ENCODE measurements at regions not wholly inside any gene's neighbourhood (a gene's known extent, or its start where the extent isn't known, plus 50 kb on each side); places are given as distances from the start of the nearest gene placed in this dataset.

GRCh38 chr6:122033564-122034181 is 365.8 kb upstream of the HSF2 start:
- WGBS, 2 donors (ENCODE audit: low coverage in 1 of 2), result 9 to 11% methylated on average over 1 of the region's 1 CpG
- Histone ChIP-seq H3K27me3 (no peaks in the 10 kb centered on the region), H3K4me1 (peaks cover 0 to 16% (median 2%) of the 10 kb centered on the region in 3 donors), H3K27ac (peak overlapping the region in 2 of 4 donors; percentile 30 to 39), H3K9me3 (no peaks in the 10 kb centered on the region), H3K4me3 (no peak overlapping the region), H3K36me3 (no peaks in the 10 kb centered on the region)
- ATAC-seq, result peak; percentile 73
- TF ChIP-seq, protein P1, sequence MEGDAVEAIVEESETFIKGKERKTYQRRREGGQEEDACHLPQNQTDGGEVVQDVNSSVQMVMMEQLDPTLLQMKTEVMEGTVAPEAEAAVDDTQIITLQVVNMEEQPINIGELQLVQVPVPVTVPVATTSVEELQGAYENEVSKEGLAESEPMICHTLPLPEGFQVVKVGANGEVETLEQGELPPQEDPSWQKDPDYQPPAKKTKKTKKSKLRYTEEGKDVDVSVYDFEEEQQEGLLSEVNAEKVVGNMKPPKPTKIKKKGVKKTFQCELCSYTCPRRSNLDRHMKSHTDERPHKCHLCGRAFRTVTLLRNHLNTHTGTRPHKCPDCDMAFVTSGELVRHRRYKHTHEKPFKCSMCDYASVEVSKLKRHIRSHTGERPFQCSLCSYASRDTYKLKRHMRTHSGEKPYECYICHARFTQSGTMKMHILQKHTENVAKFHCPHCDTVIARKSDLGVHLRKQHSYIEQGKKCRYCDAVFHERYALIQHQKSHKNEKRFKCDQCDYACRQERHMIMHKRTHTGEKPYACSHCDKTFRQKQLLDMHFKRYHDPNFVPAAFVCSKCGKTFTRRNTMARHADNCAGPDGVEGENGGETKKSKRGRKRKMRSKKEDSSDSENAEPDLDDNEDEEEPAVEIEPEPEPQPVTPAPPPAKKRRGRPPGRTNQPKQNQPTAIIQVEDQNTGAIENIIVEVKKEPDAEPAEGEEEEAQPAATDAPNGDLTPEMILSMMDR (IDR thresholded peaks at IDR 0.05), result peak; percentile 56 to 74 (median 68)
- TF ChIP-seq POLR2AphosphoS5 (IDR thresholded peaks at IDR 0.05) (peak; percentile 38), POLR2A (IDR thresholded peaks at IDR 0.05) (no peak)

- Histone ChIP-seq H3K27me3 (no peaks in the 10 kb centered on the region), H3K9me3 (no peaks in the 10 kb centered on the region), H3K36me3 (no peaks in the 10 kb centered on the region), H3K27ac (no peak overlapping the region), H3K4me3 (no peak overlapping the region), H3K4me1 (peaks cover 0 to 22% (median 2%) of the 10 kb centered on the region in 3 donors)
- WGBS, 2 donors (ENCODE audit: low coverage in 1 of 2), result 85 to 88% methylated on average over 2 of the region's 2 CpGs
- TF ChIP-seq, protein P1 (IDR thresholded peaks at IDR 0.05), result no peak
- TF ChIP-seq POLR2A (IDR thresholded peaks at IDR 0.05) (no peak), POLR2AphosphoS5 (IDR thresholded peaks at IDR 0.05) (no peak), EP300 (IDR thresholded peaks at IDR 0.05) (no peak)
- ATAC-seq, result no peak
Measured at GRCh38 chr6:122035173-122035572, 364.3 kb upstream of the HSF2 start.

DNA sequence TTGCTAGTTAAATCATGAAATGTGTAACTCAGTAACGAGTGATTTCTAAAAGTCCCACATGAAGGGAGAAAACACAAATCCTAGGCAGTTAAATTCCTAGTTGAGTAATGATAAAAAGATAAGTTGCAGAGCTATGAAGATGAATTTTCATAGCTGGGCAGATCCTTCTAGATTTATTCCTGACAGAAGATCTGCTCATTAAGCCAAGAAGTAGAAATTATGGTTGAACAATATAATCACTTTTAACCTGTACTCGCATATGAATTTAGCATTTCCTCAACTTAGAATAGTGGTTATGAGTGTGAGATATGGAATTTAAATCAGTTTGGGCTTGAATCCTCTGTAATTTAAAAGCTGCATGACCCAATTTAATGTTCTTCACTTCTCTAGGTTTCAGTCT is 359.2 kb upstream of the HSF2 start:
- TF ChIP-seq EP300 (IDR thresholded peaks at IDR 0.05), result no peak
- no peak for TF ChIP-seq POLR2A (IDR thresholded peaks at IDR 0.05)
- TF ChIP-seq, protein P1 (IDR thresholded peaks at IDR 0.05), result no peak
- TF ChIP-seq POLR2AphosphoS5 (IDR thresholded peaks at IDR 0.05), result no peak
- Histone ChIP-seq H3K27me3 (no peaks in the 10 kb centered on the region), H3K9me3 (no peaks in the 10 kb centered on the region), H3K36me3 (no peaks in the 10 kb centered on the region), H3K4me3 (no peak overlapping the region), H3K4me1 (peaks cover 0 to 36% (median 4%) of the 10 kb centered on the region in 3 donors), H3K27ac (peak overlapping the region in 2 of 4 donors; percentile 3 to 15)
- no peak for ATAC-seq
- WGBS, 2 donors (ENCODE audit: low coverage in 1 of 2), result 16 to 48% methylated on average over 2 of the region's 2 CpGs

DNA sequence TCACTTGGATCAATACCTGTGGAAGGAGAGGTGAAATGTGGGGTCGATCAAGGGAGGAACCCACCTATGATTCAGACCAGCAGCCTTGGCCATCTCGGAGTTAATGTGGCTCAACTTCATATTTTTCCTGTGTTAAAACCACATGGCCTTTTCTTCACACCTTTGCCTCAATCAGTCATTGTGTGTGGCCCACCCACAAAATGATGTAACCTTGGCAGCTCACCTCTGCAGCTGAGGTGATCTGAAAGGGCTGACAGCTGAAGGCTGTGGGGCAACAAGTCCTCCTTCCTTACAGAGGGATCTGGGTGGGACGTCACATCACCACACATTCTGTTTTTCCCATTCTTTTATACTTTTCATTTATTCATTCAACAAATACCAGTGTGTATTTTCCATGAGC is 357.1 kb upstream of the HSF2 start:
- H3K36me3 ChIP-seq, result no peaks in the 10 kb centered on the region
- no peaks in the 10 kb centered on the region for H3K27me3 ChIP-seq
- WGBS, 2 donors (ENCODE audit: low coverage in 1 of 2), result 55 to 100% methylated on average over 2 of the region's 3 CpGs
- no peak for ATAC-seq
- TF ChIP-seq POLR2AphosphoS5 (IDR thresholded peaks at IDR 0.05), result no peak
- TF ChIP-seq, protein P1 (IDR thresholded peaks at IDR 0.05), result no peak
- no peak for TF ChIP-seq POLR2A (IDR thresholded peaks at IDR 0.05)
- TF ChIP-seq EP300 (IDR thresholded peaks at IDR 0.05), result no peak
- H3K4me1 ChIP-seq, result peaks cover 0 to 36% (median 4%) of the 10 kb centered on the region in 3 donors
- H3K9me3 ChIP-seq, result no peaks in the 10 kb centered on the region
- H3K4me3 ChIP-seq, result no peak overlapping the region
- peak overlapping the region; percentile 76 to 85 (median 76) for H3K27ac ChIP-seq

Measured in gastroesophageal sphincter (tissue), 4 donors.